HepG2 (cell line): ENCODE measurements at regions not wholly inside any gene's neighbourhood (a gene's known extent, or its start where the extent isn't known, plus 50 kb on each side); places are given as distances from the start of the nearest gene placed in this dataset.
A peak's percentile ranks its signal among the peaks of the same experiment; 100 is the strongest.

Experiments used
- BHLHE40 ChIP-seq: IDR thresholded peaks from 2 replicates; pipeline ENCODE4 v1.6.1; 2011; ENCODE audit warnings: low read length, improper control_type of control experiment
- CAMTA2 ChIP-seq: sonication (generic); formaldehyde crosslinking; IDR thresholded peaks from 2 replicates; pipeline ENCODE4 v1.4.0; 2020; ENCODE audit warnings: mild to moderate bottlenecking, missing genetic modification reagents, borderline replicate concordance
- FOXP1 ChIP-seq, 2 experiments: fragments of 450-650 bp in 1 of 2; IDR thresholded peaks; 2 replicates each; pipeline ENCODE4 v1.6.1; 2017 to 2018; ENCODE audit warnings: antibody characterized with exemption in 1 of 2
- HMG20A ChIP-seq: IDR thresholded peaks from 2 replicates; pipeline ENCODE4 v1.6.1; 2016; ENCODE audit warnings: borderline replicate concordance
- KDM2A ChIP-seq: sonication (generic); formaldehyde crosslinking; IDR thresholded peaks from 2 replicates; pipeline ENCODE4 v1.4.0; 2020; ENCODE audit warnings: low read depth, missing genetic modification reagents, borderline replicate concordance
- PHF21A ChIP-seq: sonication (generic); formaldehyde crosslinking; IDR thresholded peaks from 2 replicates; pipeline ENCODE4 v1.5.0; 2020; ENCODE audit warnings: mild to moderate bottlenecking, missing genetic modification reagents
- RNF2 ChIP-seq: fragments of 450-650 bp; conservative IDR thresholded peaks from 2 replicates; pipeline ENCODE4 v1.6.1; 2016; ENCODE audit warnings: low read depth
- SIN3B ChIP-seq: fragments of 150-350 bp; IDR thresholded peaks from 2 replicates; pipeline ENCODE4 v1.6.1; 2014; ENCODE audit warnings: low read length
- SNAPC5 ChIP-seq: sonication (generic); formaldehyde crosslinking; IDR thresholded peaks from 2 replicates; pipeline ENCODE4 v1.8.1; 2023; ENCODE audit warnings: mild to moderate bottlenecking, missing genetic modification reagents, borderline replicate concordance
- SP2 ChIP-seq: sonication (generic); formaldehyde crosslinking; IDR thresholded peaks from 2 replicates; pipeline ENCODE4 v1.5.1; 2020; ENCODE audit warnings: mild to moderate bottlenecking, missing genetic modification reagents
- ZBTB39 ChIP-seq: sonication (generic); formaldehyde crosslinking; IDR thresholded peaks from 2 replicates; pipeline ENCODE4 v1.5.0; 2020; ENCODE audit warnings: missing genetic modification reagents
- ZNF12 ChIP-seq: sonication (generic); formaldehyde crosslinking; IDR thresholded peaks from 2 replicates; pipeline ENCODE4 v1.5.0; 2020; ENCODE audit warnings: missing genetic modification reagents
- ZNF136 ChIP-seq: sonication (generic); formaldehyde crosslinking; IDR thresholded peaks from 2 replicates; pipeline ENCODE4 v1.8.1; 2022; ENCODE audit warnings: low read depth, mild to moderate bottlenecking, moderate library complexity, missing genetic modification reagents
- ZNF326 ChIP-seq: sonication (generic); formaldehyde crosslinking; IDR thresholded peaks from 2 replicates; pipeline ENCODE4 v1.4.0; 2020; ENCODE audit warnings: missing genetic modification reagents, borderline replicate concordance
- ZNF331 ChIP-seq: sonication (generic); formaldehyde crosslinking; IDR thresholded peaks from 2 replicates; pipeline ENCODE4 v1.4.0; 2020; ENCODE audit warnings: missing genetic modification reagents
- ZNF510 ChIP-seq: sonication (generic); formaldehyde crosslinking; IDR thresholded peaks from 2 replicates; pipeline ENCODE4 v1.4.0; 2020; ENCODE audit warnings: low read depth, mild to moderate bottlenecking, missing genetic modification reagents
- ZNF513 ChIP-seq: sonication (generic); formaldehyde crosslinking; conservative IDR thresholded peaks from 2 replicates; pipeline ENCODE4 v1.5.0; 2020; ENCODE audit warnings: missing genetic modification reagents
- ZNF530 ChIP-seq: sonication (generic); formaldehyde crosslinking; IDR thresholded peaks from 2 replicates; pipeline ENCODE4 v1.5.0; 2020; ENCODE audit warnings: low read depth, mild to moderate bottlenecking, missing genetic modification reagents
- ZNF691 ChIP-seq: sonication (generic); formaldehyde crosslinking; IDR thresholded peaks from 2 replicates; pipeline ENCODE4 v1.4.0; 2020; ENCODE audit warnings: missing genetic modification reagents, low read depth, mild to moderate bottlenecking, borderline replicate concordance
- ZSCAN9 ChIP-seq: IDR thresholded peaks from 2 replicates; pipeline ENCODE4 v1.6.1; 2016; ENCODE audit warnings: borderline replicate concordance

GRCh38 chr6:44655412-44656342, 268.2 kb downstream of the CDC5L start (continued):
- TF ChIP-seq ZBTB39 (CRISPR knock-in tag) (no peak), FOXP1 (IDR thresholded peaks at IDR 0.05) (no peak), FOXP1 (CRISPR knock-in tag; IDR thresholded peaks at IDR 0.05) (peak; percentile 40; the same call in 1 of the 2 replicates), RNF2 (peak; percentile 39; the same call in 1 of the 2 replicates), HMG20A (no peak), SNAPC5 (CRISPR knock-in tag) (no peak), KDM2A (peak; percentile 54; the same call in 1 of the 2 replicates), ZNF136 (CRISPR knock-in tag) (no peak), ZNF691 (0 out of 2 replicates have a peak, but pooled peaks have one; percentile 67), SP2 (CRISPR knock-in tag) (no peak), BHLHE40 (peak; percentile 57; the same call in 1 of the 2 replicates), CAMTA2 (CRISPR knock-in tag) (no peak), ZSCAN9 (no peak), ZNF530 (CRISPR knock-in tag) (no peak), ZNF12 (peak; percentile 50; the same call in 1 of the 2 replicates), ZNF331 (peak; percentile 39; the same call in 1 of the 2 replicates), PHF21A (CRISPR knock-in tag) (no peak), SIN3B (no peak), ZNF513 (no peak), ZNF510 (CRISPR knock-in tag) (no peak), ZNF326 (CRISPR knock-in tag) (no peak)
